Nephron (organoid): ENCODE measurements at regions not wholly inside any gene's neighbourhood (a gene's known extent, or its start where the extent isn't known, plus 50 kb on each side); places are given as distances from the start of the nearest gene placed in this dataset.
"Not testable (repeated sequence)": the region's sequence is repeated elsewhere in the genome, so short reads cannot be mapped to it uniquely, and the experiment has no call there.

Source experiments
- H3K27ac Mint-ChIP-seq, 3 experiments: 2 replicates each; pipeline ENCODE4 v1.8.0; 2020; ENCODE audit warnings: mixed read lengths in 3 of 3, mild to moderate bottlenecking in 2 of 3, moderate library complexity in 1 of 3
- H3K27me3 Mint-ChIP-seq: 2 replicates; pipeline ENCODE4 v1.8.0; 2021; ENCODE audit warnings: low read depth, mild to moderate bottlenecking, moderate library complexity, mixed read lengths
- H3K36me3 Mint-ChIP-seq: 2 replicates; pipeline ENCODE4 v1.8.0; 2020; ENCODE audit warnings: low read depth, mixed read lengths
- H3K4me1 Mint-ChIP-seq: 2 replicates; pipeline ENCODE4 v1.8.0; 2020; ENCODE audit warnings: mixed read lengths
- H3K4me3 Mint-ChIP-seq, 3 experiments: 2 replicates each; pipeline ENCODE4 v1.8.0; 2020; ENCODE audit warnings: mild to moderate bottlenecking in 3 of 3, mixed read lengths in 3 of 3, moderate library complexity in 2 of 3
- H3K9me3 Mint-ChIP-seq: 2 replicates; pipeline ENCODE4 v1.8.0; 2020; ENCODE audit warnings: mixed read lengths
- CTCF ChIP-seq, 3 experiments: fragments of 200-600 bp; sonication (generic); IDR thresholded peaks; one replicate each; pipeline ENCODE4 v1.5.0; 2021; ENCODE audit warnings: antibody characterized with exemption in 3 of 3; ENCODE audit not compliant: unreplicated experiment in 3 of 3

DNA sequence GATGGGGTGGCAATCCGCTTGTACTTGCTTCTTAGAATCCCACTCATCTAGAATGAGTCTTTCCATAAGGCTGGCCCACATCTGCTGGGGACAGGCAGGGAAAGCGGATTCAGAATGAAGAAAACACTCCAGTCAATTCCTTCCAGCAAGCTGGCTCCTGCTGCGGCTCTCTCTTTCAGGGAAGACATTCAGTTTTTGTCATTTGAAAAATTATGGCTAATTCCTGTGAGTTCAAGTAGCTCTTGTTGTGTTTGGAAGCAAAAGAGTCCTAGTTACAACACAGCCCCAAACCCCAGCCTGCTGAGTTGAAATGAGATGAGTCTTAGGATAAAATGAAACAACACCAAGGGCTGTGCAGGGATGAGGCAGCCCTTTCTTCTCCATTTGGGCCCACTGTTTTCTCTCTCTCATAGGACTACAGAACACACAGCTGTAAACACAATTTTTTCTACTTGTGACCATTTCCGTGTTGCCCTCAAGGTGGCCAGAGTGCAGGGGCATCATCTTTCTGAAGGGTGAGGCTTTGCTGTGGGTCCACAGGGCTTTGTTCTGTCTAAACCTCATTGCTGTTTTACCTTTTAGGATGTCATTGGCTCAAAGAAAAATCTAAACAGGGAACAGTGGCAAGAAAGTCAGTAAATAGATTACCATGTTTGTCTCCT, 90.8 kb upstream of the EEPD1 start:
- peaks cover 4% of the 10 kb centered on the region for H3K9me3 Mint-ChIP-seq
- no peak overlapping the region for H3K4me3 Mint-ChIP-seq
- H3K27me3 Mint-ChIP-seq, result no peaks in the 10 kb centered on the region
- H3K27ac Mint-ChIP-seq, result peak overlapping the region; percentile 81 to 95 (median 87)
- peaks cover 37% of the 10 kb centered on the region for H3K4me1 Mint-ChIP-seq
- no peak for TF ChIP-seq CTCF (IDR thresholded peaks at IDR 0.05; ENCODE audit: unreplicated experiment in 3 of 3)
- H3K36me3 Mint-ChIP-seq, result no peaks in the 10 kb centered on the region

DNA sequence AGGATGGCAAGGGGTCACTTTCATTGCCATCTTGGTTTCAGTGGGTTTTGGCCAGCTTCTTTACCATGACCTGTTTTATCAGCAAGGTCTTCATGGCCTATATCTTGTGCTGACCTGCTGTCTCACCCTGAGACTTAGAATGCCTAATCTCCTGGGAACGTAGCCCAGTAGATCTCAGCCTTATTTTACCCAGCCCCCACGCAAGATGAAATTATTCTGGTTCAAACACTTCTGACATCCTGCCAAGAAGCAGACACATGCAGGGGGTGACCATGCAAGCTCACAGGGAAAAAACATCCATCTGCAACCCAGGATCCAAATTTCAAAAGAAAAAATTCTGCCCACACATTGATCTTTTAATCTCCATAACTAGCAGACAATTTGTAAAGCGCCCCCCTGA, 88.4 kb upstream of the EEPD1 start:
- no peak overlapping the region for H3K4me3 Mint-ChIP-seq
- H3K36me3 Mint-ChIP-seq, result no peaks in the 10 kb centered on the region
- peak overlapping the region in 2 of 3 experiments; percentile 48 to 74 for H3K27ac Mint-ChIP-seq
- no peak for TF ChIP-seq CTCF (IDR thresholded peaks at IDR 0.05; ENCODE audit: unreplicated experiment in 3 of 3)
- peaks cover 4% of the 10 kb centered on the region for H3K9me3 Mint-ChIP-seq
- H3K4me1 Mint-ChIP-seq, result peaks cover 33% of the 10 kb centered on the region
- H3K27me3 Mint-ChIP-seq, result no peaks in the 10 kb centered on the region

- H3K27me3 Mint-ChIP-seq, H3K9me3 Mint-ChIP-seq, H3K4me3 Mint-ChIP-seq, H3K36me3 Mint-ChIP-seq: not testable (repeated sequence)
- H3K4me1 Mint-ChIP-seq, result peaks cover 41% of the 10 kb centered on the region
- H3K27ac Mint-ChIP-seq, result peak overlapping the region in 2 of 3 experiments; percentile 48 to 74
Observed at GRCh38 chr7:36065563-36066342, 87.3 kb upstream of the EEPD1 start.

GRCh38 chr7:36066343-36066664, 86.8 kb upstream of the EEPD1 start:
- no peak for TF ChIP-seq CTCF (IDR thresholded peaks at IDR 0.05; ENCODE audit: unreplicated experiment in 3 of 3)

GRCh38 chr7:36070230-36070629, 82.8 kb upstream of the EEPD1 start:
- peaks cover under 1% of the 10 kb centered on the region for H3K9me3 Mint-ChIP-seq
- H3K27ac Mint-ChIP-seq, result peak overlapping the region in 1 of 3 experiments; percentile 16
- H3K4me3 Mint-ChIP-seq, result no peak overlapping the region
- H3K27me3 Mint-ChIP-seq, result peaks cover 3% of the 10 kb centered on the region
- peaks cover 17% of the 10 kb centered on the region for H3K4me1 Mint-ChIP-seq
- H3K36me3 Mint-ChIP-seq, result no peaks in the 10 kb centered on the region
- TF ChIP-seq CTCF (IDR thresholded peaks at IDR 0.05; ENCODE audit: unreplicated experiment in 3 of 3), result no peak

More at GRCh38 chr7:36066343-36066664, 86.8 kb upstream of the EEPD1 start:
- no peak overlapping the region for H3K4me3 Mint-ChIP-seq
- no peaks in the 10 kb centered on the region for H3K27me3 Mint-ChIP-seq
- H3K27ac Mint-ChIP-seq, result no peak overlapping the region
- H3K4me1 Mint-ChIP-seq, result peaks cover 41% of the 10 kb centered on the region
- no peaks in the 10 kb centered on the region for H3K36me3 Mint-ChIP-seq
- peaks cover 4% of the 10 kb centered on the region for H3K9me3 Mint-ChIP-seq

GRCh38 chr7:36071605-36072004, 81.4 kb upstream of the EEPD1 start:
- H3K4me1 Mint-ChIP-seq, result peaks cover 19% of the 10 kb centered on the region
- peaks cover 3% of the 10 kb centered on the region for H3K27me3 Mint-ChIP-seq
- no peaks in the 10 kb centered on the region for H3K9me3 Mint-ChIP-seq
- no peak for TF ChIP-seq CTCF (IDR thresholded peaks at IDR 0.05; ENCODE audit: unreplicated experiment in 3 of 3)
- H3K4me3 Mint-ChIP-seq, result no peak overlapping the region
- H3K27ac Mint-ChIP-seq, result no peak overlapping the region
- H3K36me3 Mint-ChIP-seq, result no peaks in the 10 kb centered on the region
